Activated CD8-positive, alpha-beta memory T cell treated with anti-CD3 and anti-CD28 coated beads for 1 hour (primary cell): ENCODE measurements at regions not wholly inside any gene's neighbourhood (a gene's known extent, or its start where the extent isn't known, plus 50 kb on each side); places are given as distances from the start of the nearest gene placed in this dataset.

Experiments used
- DNase-seq, 2 donors: peaks; one replicate each; pipeline ENCODE4 v3.0.0-alpha.2; 2020; ENCODE audit warnings: low read depth in 1 of 2; ENCODE audit errors: extremely low read depth in 1 of 2

- DNase-seq, result no peak
Observed at GRCh38 chr10:130425169-130425568, 289.0 kb downstream of the GLRX3 start.

- no peak for DNase-seq
Observed at GRCh38 chr10:130425881-130426435, 289.8 kb downstream of the GLRX3 start.

GRCh38 chr10:130427216-130427722 lies 291.1 kb downstream of the GLRX3 start:
- DNase-seq, result no peak

GRCh38 chr10:130428936-130429335 lies 292.7 kb downstream of the GLRX3 start:
- no peak for DNase-seq

GRCh38 chr10:130429809-130430208 lies 293.6 kb downstream of the GLRX3 start:
- DNase-seq, result no peak

GRCh38 chr10:130430291-130430690 lies 294.1 kb downstream of the GLRX3 start:
- no peak for DNase-seq

- DNase-seq, result no peak
Observed at GRCh38 chr10:130430852-130431704, 294.9 kb downstream of the GLRX3 start.

- DNase-seq, result no peak
Observed at GRCh38 chr10:130432271-130432670, 296.1 kb downstream of the GLRX3 start.

- no peak for DNase-seq
Observed at GRCh38 chr10:130432850-130433249, 296.7 kb downstream of the GLRX3 start.

- no peak for DNase-seq
Observed at GRCh38 chr10:130434446-130435385, 298.5 kb downstream of the GLRX3 start.

- DNase-seq, result no peak
Observed at GRCh38 chr10:130435961-130436360, 299.8 kb downstream of the GLRX3 start.

GRCh38 chr10:130438861-130439260 lies 302.7 kb downstream of the GLRX3 start:
- no peak for DNase-seq

- DNase-seq, result no peak
Observed at GRCh38 chr10:130439766-130440165, 303.6 kb downstream of the GLRX3 start.

- no peak for DNase-seq
Observed at GRCh38 chr10:130440494-130440893, 304.3 kb downstream of the GLRX3 start.

- DNase-seq, result no peak
Observed at GRCh38 chr10:130440971-130441370, 304.8 kb downstream of the GLRX3 start.

- no peak for DNase-seq
Observed at GRCh38 chr10:130443066-130443465, 306.9 kb downstream of the GLRX3 start.

- DNase-seq, result no peak
Observed at GRCh38 chr10:130453036-130453720, 317.0 kb downstream of the GLRX3 start.

- no peak for DNase-seq
Observed at GRCh38 chr10:130453721-130454542, 317.7 kb downstream of the GLRX3 start.

- no peak for DNase-seq
Observed at GRCh38 chr10:130454543-130455000, 318.4 kb downstream of the GLRX3 start.
